Ovary (tissue), 3 donors: ENCODE measurements at regions not wholly inside any gene's neighbourhood (a gene's known extent, or its start where the extent isn't known, plus 50 kb on each side); places are given as distances from the start of the nearest gene placed in this dataset.

Experiments used
- CTCF ChIP-seq, 3 donors: fragments of 450-650 bp in 2 of 3; fragments of 200-600 bp in 1 of 3; IDR thresholded peaks; one replicate each; pipeline versions ENCODE4 v1.5.1 to v1.8.0; 2016 to 2022; ENCODE audit warnings: antibody characterized with exemption in 3 of 3, mild to moderate bottlenecking in 1 of 3
- EP300 ChIP-seq: sonication (generic); formaldehyde crosslinking; IDR thresholded peaks from one replicate; pipeline ENCODE4 v1.6.1; 2017; ENCODE audit warnings: antibody characterized with exemption
- POLR2A ChIP-seq: fragments of 450-650 bp; IDR thresholded peaks from one replicate; pipeline ENCODE4 v1.6.1; 2017; ENCODE audit warnings: antibody characterized with exemption, mild to moderate bottlenecking, moderate library complexity
- donor health status: DM: no; HTN: no; CAD: no.

- TF ChIP-seq EP300 (no peak), POLR2A (no peak), CTCF (IDR thresholded peaks at IDR 0.05) (no peak)
These were observed 402.9 kb upstream of the SOX5 start for GRCh38 chr12:24352363-24352762.
